Uterus (tissue), 2 donors: ENCODE measurements at regions not wholly inside any gene's neighbourhood (a gene's known extent, or its start where the extent isn't known, plus 50 kb on each side); places are given as distances from the start of the nearest gene placed in this dataset.

ENCODE experiments used
- POLR2A ChIP-seq, 2 donors: fragments of 450-650 bp; IDR thresholded peaks; one replicate each; pipeline ENCODE4 v1.6.1; 2016; ENCODE audit warnings: antibody characterized with exemption in 2 of 2, mild to moderate bottlenecking in 1 of 2, moderate library complexity in 1 of 2
- TF ChIP-seq, protein P1 (sequence below), 4 experiments: fragments of 200-600 bp in 2 of 4; fragments of 450-650 bp in 2 of 4; sonication (generic) in 2 of 4; IDR thresholded peaks; one replicate each; pipeline ENCODE4 v1.5.1; 2016 to 2019; ENCODE audit warnings: antibody characterized with exemption in 4 of 4, mild to moderate bottlenecking in 2 of 4, moderate library complexity in 1 of 4

DNA sequence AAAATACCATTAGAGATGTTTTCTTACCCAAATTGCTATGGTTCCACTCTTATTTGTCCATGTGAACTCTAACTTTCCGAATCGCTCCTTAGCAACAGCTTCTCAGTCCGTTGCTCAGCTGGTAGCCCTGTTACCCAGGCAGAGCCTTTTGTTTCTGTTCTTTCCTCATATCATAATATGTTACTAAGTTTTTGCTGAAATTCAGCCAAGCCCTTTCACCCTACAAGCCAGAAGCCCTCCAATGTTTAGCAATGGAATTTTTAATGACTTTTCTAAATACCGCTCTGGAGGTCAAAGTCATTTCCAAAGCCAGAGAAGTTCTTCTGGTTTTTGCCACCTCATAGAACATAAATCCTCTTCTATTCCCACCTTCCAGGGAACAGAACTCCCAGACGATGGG is 1029.5 kb downstream of the C4orf33 start:
- TF ChIP-seq, protein P1, sequence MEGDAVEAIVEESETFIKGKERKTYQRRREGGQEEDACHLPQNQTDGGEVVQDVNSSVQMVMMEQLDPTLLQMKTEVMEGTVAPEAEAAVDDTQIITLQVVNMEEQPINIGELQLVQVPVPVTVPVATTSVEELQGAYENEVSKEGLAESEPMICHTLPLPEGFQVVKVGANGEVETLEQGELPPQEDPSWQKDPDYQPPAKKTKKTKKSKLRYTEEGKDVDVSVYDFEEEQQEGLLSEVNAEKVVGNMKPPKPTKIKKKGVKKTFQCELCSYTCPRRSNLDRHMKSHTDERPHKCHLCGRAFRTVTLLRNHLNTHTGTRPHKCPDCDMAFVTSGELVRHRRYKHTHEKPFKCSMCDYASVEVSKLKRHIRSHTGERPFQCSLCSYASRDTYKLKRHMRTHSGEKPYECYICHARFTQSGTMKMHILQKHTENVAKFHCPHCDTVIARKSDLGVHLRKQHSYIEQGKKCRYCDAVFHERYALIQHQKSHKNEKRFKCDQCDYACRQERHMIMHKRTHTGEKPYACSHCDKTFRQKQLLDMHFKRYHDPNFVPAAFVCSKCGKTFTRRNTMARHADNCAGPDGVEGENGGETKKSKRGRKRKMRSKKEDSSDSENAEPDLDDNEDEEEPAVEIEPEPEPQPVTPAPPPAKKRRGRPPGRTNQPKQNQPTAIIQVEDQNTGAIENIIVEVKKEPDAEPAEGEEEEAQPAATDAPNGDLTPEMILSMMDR (IDR thresholded peaks at IDR 0.05): no peak
- no peak for TF ChIP-seq POLR2A (IDR thresholded peaks at IDR 0.05)
